Endothelial cell of umbilical vein (primary cell): ENCODE measurements at regions not wholly inside any gene's neighbourhood (a gene's known extent, or its start where the extent isn't known, plus 50 kb on each side); places are given as distances from the start of the nearest gene placed in this dataset.

ENCODE experiments used
- BruUV-seq: library from RNA; stranded (reverse); fragments of 400-500 nt; replicated peaks from 2 replicates; lab custom pipeline; 2021; lab: Mats Ljungman, UMichigan
- CTCF ChIA-PET: fragments of 300-600, 350-600 bp; sonication (Branson Sonifier 250); formaldehyde crosslinking; loops from one replicate; lab custom pipeline; 2021; ENCODE audit warnings: antibody characterized with exemption, inconsistent platforms; lab: Charles Lee
- POLR2A ChIA-PET: fragments of 300-600, 350-600 bp; sonication (Branson Sonifier 250); formaldehyde crosslinking; loops from one replicate; lab custom pipeline; 2021; ENCODE audit warnings: antibody characterized with exemption, inconsistent platforms; lab: Charles Lee
- DNase-seq: peaks from one replicate; pipeline ENCODE4 v3.0.0-alpha.2; 2011; ENCODE audit warnings: low read depth, low spot score
- FAIRE-seq: peaks from 2 replicates; lab custom pipeline; 2011; peaks lifted over from hg19 to GRCh38; lab: Jason Lieb, UNC
- H2AFZ ChIP-seq: 2 replicates; pipeline ENCODE4 v1.6.0; 2012; ENCODE audit warnings: low read depth, low read length, control low read depth, inconsistent platforms
- H3K27ac ChIP-seq: 2 replicates; pipeline ENCODE4 v1.5.1; 2011; ENCODE audit warnings: low read depth, mild to moderate bottlenecking, control low read depth, low read length, moderate library complexity; ENCODE audit not compliant: insufficient read depth
- H3K27me3 ChIP-seq, 2 experiments: 2 replicates each; pipeline versions ENCODE4 v1.6.0 to v1.6.1; 2011; ENCODE audit warnings: low read length in 2 of 2, mixed read lengths in 1 of 2; ENCODE audit not compliant: control insufficient read depth in 2 of 2, insufficient read depth in 2 of 2
- H3K36me3 ChIP-seq, 2 experiments: 2 replicates in 1 of 2; 3 replicates in 1 of 2; pipeline ENCODE4 v1.5.1; 2011; ENCODE audit warnings: low read length in 2 of 2, mild to moderate bottlenecking in 1 of 2, moderate library complexity in 1 of 2; ENCODE audit not compliant: control insufficient read depth in 2 of 2, insufficient read depth in 2 of 2; ENCODE audit errors: extremely low read depth in 1 of 2
- H3K4me1 ChIP-seq: 3 replicates; pipeline ENCODE4 v1.5.1; 2011; ENCODE audit warnings: mild to moderate bottlenecking, low read length; ENCODE audit not compliant: control insufficient read depth, insufficient read depth; ENCODE audit errors: extremely low read depth
- H3K4me2 ChIP-seq: 2 replicates; pipeline ENCODE4 v1.6.1; 2011; ENCODE audit warnings: low read length, control low read depth, mixed read lengths; ENCODE audit not compliant: insufficient read depth
- H3K4me3 ChIP-seq, 3 experiments: fragments of 200-600 bp in 1 of 3; sonication (generic), shearing (Covaris generic) in 1 of 3; replicated peaks in 1 of 3; 2 replicates each; pipeline ENCODE4 v1.5.1; 2011 to 2016; ENCODE audit warnings: control low read depth in 3 of 3, low read length in 3 of 3, mild to moderate bottlenecking in 2 of 3, inconsistent platforms in 1 of 3, low read depth in 1 of 3, moderate library complexity in 1 of 3; ENCODE audit not compliant: insufficient read depth in 1 of 3
- H3K79me2 ChIP-seq: 2 replicates; pipeline ENCODE4 v1.6.0; 2012; ENCODE audit warnings: low read length, inconsistent platforms; ENCODE audit not compliant: control insufficient read depth, insufficient read depth
- H3K9ac ChIP-seq: replicated peaks from 2 replicates; pipeline ENCODE3; 2011; ENCODE audit warnings: low read length, control low read depth; ENCODE audit not compliant: insufficient read depth; ENCODE audit errors: extremely low read depth
- H3K9me1 ChIP-seq: replicated peaks from 3 replicates; pipeline ENCODE4 v1.6.0; 2011; ENCODE audit warnings: mild to moderate bottlenecking, low read length; ENCODE audit not compliant: control insufficient read depth, insufficient read depth; ENCODE audit errors: extremely low read depth
- H3K9me3 ChIP-seq: replicated peaks from 2 replicates; pipeline ENCODE4 v1.5.1; 2012; ENCODE audit warnings: low read length, inconsistent platforms; ENCODE audit not compliant: control insufficient read depth, insufficient read depth
- H4K20me1 ChIP-seq: replicated peaks from 2 replicates; pipeline ENCODE3; 2011; ENCODE audit warnings: mild to moderate bottlenecking, low read length; ENCODE audit not compliant: control insufficient read depth, insufficient read depth; ENCODE audit errors: extremely low read depth
- EZH2 ChIP-seq: IDR thresholded peaks from 2 replicates; pipeline ENCODE4 v1.6.1; 2012; ENCODE audit warnings: borderline replicate concordance, low read depth, mild to moderate bottlenecking, moderate library complexity, low read length, inconsistent platforms; ENCODE audit not compliant: severe bottlenecking
- FOS ChIP-seq: IDR thresholded peaks from 2 replicates; pipeline ENCODE4 v1.6.1; 2011; ENCODE audit warnings: mild to moderate bottlenecking, low read length, moderate library complexity, borderline replicate concordance; ENCODE audit not compliant: insufficient read depth
- GATA2 ChIP-seq: IDR thresholded peaks from 2 replicates; pipeline ENCODE4 v1.7.0; 2011; ENCODE audit warnings: low read depth, mild to moderate bottlenecking, moderate library complexity, mixed read lengths, low read length; ENCODE audit not compliant: insufficient read length, insufficient read depth
- JUN ChIP-seq: IDR thresholded peaks from 2 replicates; pipeline ENCODE4 v1.6.1; 2011; ENCODE audit warnings: borderline replicate concordance, low read depth; ENCODE audit not compliant: insufficient read length, insufficient read depth
- MYC ChIP-seq: IDR thresholded peaks from one replicate; pipeline ENCODE4 v1.6.1; 2011; ENCODE audit warnings: mild to moderate bottlenecking, low read depth, low read length
- POLR2A ChIP-seq: IDR thresholded peaks from 2 replicates; pipeline ENCODE4 v1.6.1; 2012; ENCODE audit warnings: low read depth, mild to moderate bottlenecking, control low read depth, low read length
- POLR2AphosphoS5 ChIP-seq: IDR thresholded peaks from 2 replicates; pipeline ENCODE4 v1.6.1; 2012; ENCODE audit warnings: low read depth, mild to moderate bottlenecking, control low read depth, low read length, moderate library complexity; ENCODE audit not compliant: insufficient read depth
- dilution Hi-C: fragments of 300-500 bp; cut with MboI; formaldehyde crosslinking; loops from one replicate; pipeline ENCODE4 v1.15.0; 2019; ENCODE audit warnings: low sequenced_read_pairs; ENCODE audit not compliant: extremely low pct_ligation_motif_present
- intact Hi-C: fragments of 100-400 bp; cut with micrococcal nuclease; formaldehyde crosslinking; loops from one replicate; pipeline ENCODE4 v1.10.0; 2022
- TF ChIP-seq, protein P1 (sequence below), 2 donors: IDR thresholded peaks; 1 replicate in 1 of 2; 2 replicates in 1 of 2; pipeline ENCODE4 v1.5.1; 2011; ENCODE audit warnings: low read length in 2 of 2, mild to moderate bottlenecking in 2 of 2, moderate library complexity in 2 of 2, control low read depth in 1 of 2, inconsistent platforms in 1 of 2, low read depth in 1 of 2; ENCODE audit not compliant: insufficient read depth in 1 of 2; ENCODE audit errors: extremely low read depth in 1 of 2
- TF ChIP-seq, protein P2 (sequence below): IDR thresholded peaks from 2 replicates; pipeline ENCODE4 v1.6.1; 2011; ENCODE audit not compliant: insufficient read depth, insufficient read length

DNA sequence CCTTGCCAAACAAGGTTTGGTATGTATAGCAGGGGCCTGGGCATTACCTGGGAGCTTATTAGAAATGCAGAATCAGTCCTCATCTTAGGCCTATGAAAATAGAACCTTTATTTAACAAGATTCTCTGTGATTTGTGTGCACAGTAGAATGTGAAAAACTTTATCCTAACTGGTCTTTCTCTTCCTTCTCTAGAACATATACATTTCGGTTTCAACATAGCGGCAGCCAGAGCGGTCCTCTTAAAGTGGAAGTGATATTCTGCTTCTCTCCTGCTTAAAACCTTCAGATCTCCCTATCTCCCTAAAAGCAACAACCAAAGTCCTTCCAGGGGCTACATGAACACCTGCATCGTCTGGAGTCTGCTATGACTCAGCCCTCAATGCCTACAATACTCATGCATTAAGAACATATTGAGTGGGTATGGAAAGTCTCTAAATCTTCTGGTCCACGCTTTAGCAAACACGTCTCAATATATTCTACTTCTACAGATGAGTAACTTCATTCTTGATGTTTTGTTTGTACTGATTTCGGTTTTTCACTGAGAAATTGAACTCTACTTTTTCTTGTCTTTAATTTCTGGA, 84.5 kb downstream of the SPRY2 start:
- no peak overlapping the region for H3K9ac ChIP-seq
- TF ChIP-seq GATA2, result no peak
- no peak for TF ChIP-seq MYC
- TF ChIP-seq, protein P1, sequence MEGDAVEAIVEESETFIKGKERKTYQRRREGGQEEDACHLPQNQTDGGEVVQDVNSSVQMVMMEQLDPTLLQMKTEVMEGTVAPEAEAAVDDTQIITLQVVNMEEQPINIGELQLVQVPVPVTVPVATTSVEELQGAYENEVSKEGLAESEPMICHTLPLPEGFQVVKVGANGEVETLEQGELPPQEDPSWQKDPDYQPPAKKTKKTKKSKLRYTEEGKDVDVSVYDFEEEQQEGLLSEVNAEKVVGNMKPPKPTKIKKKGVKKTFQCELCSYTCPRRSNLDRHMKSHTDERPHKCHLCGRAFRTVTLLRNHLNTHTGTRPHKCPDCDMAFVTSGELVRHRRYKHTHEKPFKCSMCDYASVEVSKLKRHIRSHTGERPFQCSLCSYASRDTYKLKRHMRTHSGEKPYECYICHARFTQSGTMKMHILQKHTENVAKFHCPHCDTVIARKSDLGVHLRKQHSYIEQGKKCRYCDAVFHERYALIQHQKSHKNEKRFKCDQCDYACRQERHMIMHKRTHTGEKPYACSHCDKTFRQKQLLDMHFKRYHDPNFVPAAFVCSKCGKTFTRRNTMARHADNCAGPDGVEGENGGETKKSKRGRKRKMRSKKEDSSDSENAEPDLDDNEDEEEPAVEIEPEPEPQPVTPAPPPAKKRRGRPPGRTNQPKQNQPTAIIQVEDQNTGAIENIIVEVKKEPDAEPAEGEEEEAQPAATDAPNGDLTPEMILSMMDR (IDR thresholded peaks at IDR 0.05; ENCODE audit: extremely low read depth in 1 of 2, insufficient read depth in 1 of 2, low read depth in 1 of 2, low read length in 2 of 2), result no peak
- no peak for TF ChIP-seq JUN
- no peak for TF ChIP-seq POLR2AphosphoS5
- TF ChIP-seq, protein P2, sequence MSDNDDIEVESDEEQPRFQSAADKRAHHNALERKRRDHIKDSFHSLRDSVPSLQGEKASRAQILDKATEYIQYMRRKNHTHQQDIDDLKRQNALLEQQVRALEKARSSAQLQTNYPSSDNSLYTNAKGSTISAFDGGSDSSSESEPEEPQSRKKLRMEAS, result no peak
- TF ChIP-seq FOS, result no peak
- TF ChIP-seq EZH2, result no peak
- no peak for TF ChIP-seq POLR2A
- BruUV-seq, result no TSS peak
- intact Hi-C loops (no loop called here), dilution Hi-C loops (no loop called here)
- H2AFZ ChIP-seq, result no peak overlapping the region
- no peaks in the 10 kb centered on the region for H3K36me3 ChIP-seq
- no peak overlapping the region for H3K27ac ChIP-seq
- no peaks in the 10 kb centered on the region for H3K4me1 ChIP-seq
- H3K4me2 ChIP-seq, result no peak overlapping the region
- POLR2A ChIA-PET, result no interaction called here
- no peaks in the 10 kb centered on the region for H4K20me1 ChIP-seq
- H3K27me3 ChIP-seq, result no peaks in the 10 kb centered on the region
- H3K79me2 ChIP-seq, result no peaks in the 10 kb centered on the region
- no peaks in the 10 kb centered on the region for H3K9me3 ChIP-seq
- FAIRE-seq (no peak), DNase-seq (no peak)
- no peak overlapping the region for H3K4me3 ChIP-seq
- CTCF ChIA-PET, result interaction anchor here (1.5 kb wide), 1 partner anchor 9 kb away, joined by 3 read pairs; no protein-coding TSS in a partner anchor
- H3K9me1 ChIP-seq, result no peaks in the 10 kb centered on the region
